WTC11 (cell line): ENCODE measurements at regions not wholly inside any gene's neighbourhood (a gene's known extent, or its start where the extent isn't known, plus 50 kb on each side); places are given as distances from the start of the nearest gene placed in this dataset.

Source experiments
- ATF1 ChIP-seq: sonication (generic); formaldehyde crosslinking; IDR thresholded peaks from 2 replicates; pipeline ENCODE4 v1.8.1; 2023; ENCODE audit warnings: mild to moderate bottlenecking, moderate library complexity, missing genetic modification reagents
- CREB1 ChIP-seq: sonication (generic); formaldehyde crosslinking; IDR thresholded peaks from 2 replicates; pipeline ENCODE4 v1.8.0; 2023; ENCODE audit warnings: mild to moderate bottlenecking, missing genetic modification reagents
- KAT7 ChIP-seq: sonication (generic); formaldehyde crosslinking; IDR thresholded peaks from 2 replicates; pipeline ENCODE4 v1.8.1; 2023; ENCODE audit warnings: missing genetic modification reagents, mild to moderate bottlenecking, borderline replicate concordance
- TCF7 ChIP-seq: sonication (generic); formaldehyde crosslinking; IDR thresholded peaks from 2 replicates; pipeline ENCODE4 v1.8.0; 2022; ENCODE audit warnings: mild to moderate bottlenecking, low read depth, missing genetic modification reagents, moderate library complexity
- TF ChIP-seq, protein P1 (sequence below): sonication (generic); formaldehyde crosslinking; IDR thresholded peaks from 2 replicates; pipeline ENCODE4 v1.8.1; 2022; ENCODE audit warnings: low read depth, mild to moderate bottlenecking, moderate library complexity, missing genetic modification reagents, borderline replicate concordance
- TF ChIP-seq, protein P2 (sequence below): fragments of 200-600 bp; IDR thresholded peaks from 2 replicates; pipeline ENCODE4 v1.8.0; 2022; ENCODE audit warnings: antibody characterized with exemption
- TF ChIP-seq, protein P3 (sequence below): sonication (generic); formaldehyde crosslinking; IDR thresholded peaks from 2 replicates; pipeline ENCODE4 v1.8.0; 2022; ENCODE audit warnings: mild to moderate bottlenecking, missing genetic modification reagents
- TF ChIP-seq, protein P4 (sequence below): sonication (generic); formaldehyde crosslinking; IDR thresholded peaks from 2 replicates; pipeline ENCODE4 v1.8.0; 2022; ENCODE audit warnings: mild to moderate bottlenecking, missing genetic modification reagents
- TF ChIP-seq, protein P5 (sequence below): sonication (generic); formaldehyde crosslinking; conservative IDR thresholded peaks from 2 replicates; pipeline ENCODE4 v1.8.1; 2022; ENCODE audit warnings: mild to moderate bottlenecking, missing genetic modification reagents

DNA sequence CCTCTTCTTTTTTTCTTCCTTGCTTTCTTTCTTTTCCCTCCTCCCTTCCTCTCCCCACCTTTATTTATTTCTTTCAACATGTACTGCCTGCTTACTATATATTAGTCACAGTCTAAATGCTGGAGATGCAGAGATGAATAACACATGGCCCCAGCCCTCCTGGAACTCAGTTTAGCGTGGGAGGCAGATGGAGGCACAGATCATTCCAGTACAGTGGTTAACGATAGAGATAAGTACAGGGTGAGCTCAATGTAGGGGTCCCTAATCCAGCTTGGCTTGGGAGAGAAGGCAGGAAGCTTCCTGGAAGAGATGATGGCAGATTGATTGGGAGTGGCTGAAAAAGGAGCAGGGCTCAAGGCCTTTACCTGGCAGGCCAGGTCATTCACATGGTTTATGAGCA lies 55.6 kb upstream of the PPP2R5A start:
- TF ChIP-seq, protein P1, sequence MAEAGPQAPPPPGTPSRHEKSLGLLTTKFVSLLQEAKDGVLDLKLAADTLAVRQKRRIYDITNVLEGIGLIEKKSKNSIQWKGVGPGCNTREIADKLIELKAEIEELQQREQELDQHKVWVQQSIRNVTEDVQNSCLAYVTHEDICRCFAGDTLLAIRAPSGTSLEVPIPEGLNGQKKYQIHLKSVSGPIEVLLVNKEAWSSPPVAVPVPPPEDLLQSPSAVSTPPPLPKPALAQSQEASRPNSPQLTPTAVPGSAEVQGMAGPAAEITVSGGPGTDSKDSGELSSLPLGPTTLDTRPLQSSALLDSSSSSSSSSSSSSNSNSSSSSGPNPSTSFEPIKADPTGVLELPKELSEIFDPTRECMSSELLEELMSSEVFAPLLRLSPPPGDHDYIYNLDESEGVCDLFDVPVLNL, result no peak
- TF ChIP-seq, protein P2, sequence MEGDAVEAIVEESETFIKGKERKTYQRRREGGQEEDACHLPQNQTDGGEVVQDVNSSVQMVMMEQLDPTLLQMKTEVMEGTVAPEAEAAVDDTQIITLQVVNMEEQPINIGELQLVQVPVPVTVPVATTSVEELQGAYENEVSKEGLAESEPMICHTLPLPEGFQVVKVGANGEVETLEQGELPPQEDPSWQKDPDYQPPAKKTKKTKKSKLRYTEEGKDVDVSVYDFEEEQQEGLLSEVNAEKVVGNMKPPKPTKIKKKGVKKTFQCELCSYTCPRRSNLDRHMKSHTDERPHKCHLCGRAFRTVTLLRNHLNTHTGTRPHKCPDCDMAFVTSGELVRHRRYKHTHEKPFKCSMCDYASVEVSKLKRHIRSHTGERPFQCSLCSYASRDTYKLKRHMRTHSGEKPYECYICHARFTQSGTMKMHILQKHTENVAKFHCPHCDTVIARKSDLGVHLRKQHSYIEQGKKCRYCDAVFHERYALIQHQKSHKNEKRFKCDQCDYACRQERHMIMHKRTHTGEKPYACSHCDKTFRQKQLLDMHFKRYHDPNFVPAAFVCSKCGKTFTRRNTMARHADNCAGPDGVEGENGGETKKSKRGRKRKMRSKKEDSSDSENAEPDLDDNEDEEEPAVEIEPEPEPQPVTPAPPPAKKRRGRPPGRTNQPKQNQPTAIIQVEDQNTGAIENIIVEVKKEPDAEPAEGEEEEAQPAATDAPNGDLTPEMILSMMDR, result no peak
- TF ChIP-seq, protein P3, sequence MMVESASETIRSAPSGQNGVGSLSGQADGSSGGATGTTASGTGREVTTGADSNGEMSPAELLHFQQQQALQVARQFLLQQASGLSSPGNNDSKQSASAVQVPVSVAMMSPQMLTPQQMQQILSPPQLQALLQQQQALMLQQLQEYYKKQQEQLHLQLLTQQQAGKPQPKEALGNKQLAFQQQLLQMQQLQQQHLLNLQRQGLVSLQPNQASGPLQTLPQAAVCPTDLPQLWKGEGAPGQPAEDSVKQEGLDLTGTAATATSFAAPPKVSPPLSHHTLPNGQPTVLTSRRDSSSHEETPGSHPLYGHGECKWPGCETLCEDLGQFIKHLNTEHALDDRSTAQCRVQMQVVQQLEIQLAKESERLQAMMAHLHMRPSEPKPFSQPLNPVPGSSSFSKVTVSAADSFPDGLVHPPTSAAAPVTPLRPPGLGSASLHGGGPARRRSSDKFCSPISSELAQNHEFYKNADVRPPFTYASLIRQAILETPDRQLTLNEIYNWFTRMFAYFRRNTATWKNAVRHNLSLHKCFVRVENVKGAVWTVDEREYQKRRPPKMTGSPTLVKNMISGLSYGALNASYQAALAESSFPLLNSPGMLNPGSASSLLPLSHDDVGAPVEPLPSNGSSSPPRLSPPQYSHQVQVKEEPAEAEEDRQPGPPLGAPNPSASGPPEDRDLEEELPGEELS, result no peak
- TF ChIP-seq, protein P4, sequence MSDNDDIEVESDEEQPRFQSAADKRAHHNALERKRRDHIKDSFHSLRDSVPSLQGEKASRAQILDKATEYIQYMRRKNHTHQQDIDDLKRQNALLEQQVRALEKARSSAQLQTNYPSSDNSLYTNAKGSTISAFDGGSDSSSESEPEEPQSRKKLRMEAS (CRISPR knock-in tag), result no peak
- TF ChIP-seq KAT7 (CRISPR knock-in tag) (no peak), ATF1 (CRISPR knock-in tag) (no peak), TCF7 (CRISPR knock-in tag) (no peak), CREB1 (CRISPR knock-in tag) (no peak)
- TF ChIP-seq, protein P5, sequence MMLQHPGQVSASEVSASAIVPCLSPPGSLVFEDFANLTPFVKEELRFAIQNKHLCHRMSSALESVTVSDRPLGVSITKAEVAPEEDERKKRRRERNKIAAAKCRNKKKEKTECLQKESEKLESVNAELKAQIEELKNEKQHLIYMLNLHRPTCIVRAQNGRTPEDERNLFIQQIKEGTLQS (CRISPR knock-in tag), result no peak
